Fibroblast of villous mesenchyme (primary cell): ENCODE measurements at regions not wholly inside any gene's neighbourhood (a gene's known extent, or its start where the extent isn't known, plus 50 kb on each side); places are given as distances from the start of the nearest gene placed in this dataset.

Experiments
- DNase-seq: peaks from one replicate; pipeline ENCODE4 v3.0.0-alpha.2; 2010; ENCODE audit warnings: low read depth
- H3K4me3 ChIP-seq: 2 replicates; pipeline ENCODE4 v1.5.1; 2011; ENCODE audit warnings: low read depth, mild to moderate bottlenecking, low read length
- TF ChIP-seq, protein P1 (sequence below): IDR thresholded peaks from 2 replicates; pipeline ENCODE4 v1.5.1; 2012; ENCODE audit warnings: low read depth, mild to moderate bottlenecking, low read length; ENCODE audit not compliant: insufficient read depth

DNA sequence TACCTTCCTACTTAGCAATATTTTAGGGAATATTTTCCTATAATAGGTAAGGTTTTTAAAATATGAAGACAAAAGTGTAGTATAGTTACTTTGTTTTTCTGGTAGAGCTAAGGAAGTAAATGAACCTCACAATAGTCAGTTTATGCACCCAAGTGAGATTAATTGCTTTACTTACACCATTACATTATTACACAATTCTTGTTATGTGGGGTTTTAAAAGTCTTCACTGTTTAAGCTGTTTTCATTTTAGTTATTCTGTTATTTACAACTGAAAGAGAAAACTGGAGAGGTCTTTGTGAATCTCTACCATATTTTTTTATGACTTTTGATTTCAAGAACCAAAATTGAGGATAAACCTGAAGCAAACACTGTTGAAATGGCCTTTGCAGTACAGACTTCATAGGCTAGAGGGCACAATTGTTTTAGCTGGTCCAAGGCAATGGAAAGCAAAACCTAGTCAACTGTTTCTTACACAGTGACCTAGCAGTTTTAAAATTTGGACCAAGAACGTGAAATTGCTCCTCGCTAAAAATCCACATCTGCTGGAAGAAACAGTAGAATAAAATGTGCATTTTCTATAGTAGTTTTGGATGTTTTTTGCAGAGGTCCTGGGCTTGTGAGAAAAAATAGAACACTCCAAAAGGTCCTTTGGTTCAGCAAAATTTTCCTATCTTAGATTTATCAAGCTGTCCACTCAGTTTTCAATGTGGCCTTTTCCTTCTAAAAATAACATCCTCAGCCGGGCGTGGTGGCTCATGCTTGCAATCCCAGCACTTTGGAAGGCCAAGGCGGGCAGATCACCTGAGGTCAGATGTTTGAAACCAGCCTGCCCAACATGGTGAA, 66.4 kb upstream of the FER start:
- TF ChIP-seq, protein P1, sequence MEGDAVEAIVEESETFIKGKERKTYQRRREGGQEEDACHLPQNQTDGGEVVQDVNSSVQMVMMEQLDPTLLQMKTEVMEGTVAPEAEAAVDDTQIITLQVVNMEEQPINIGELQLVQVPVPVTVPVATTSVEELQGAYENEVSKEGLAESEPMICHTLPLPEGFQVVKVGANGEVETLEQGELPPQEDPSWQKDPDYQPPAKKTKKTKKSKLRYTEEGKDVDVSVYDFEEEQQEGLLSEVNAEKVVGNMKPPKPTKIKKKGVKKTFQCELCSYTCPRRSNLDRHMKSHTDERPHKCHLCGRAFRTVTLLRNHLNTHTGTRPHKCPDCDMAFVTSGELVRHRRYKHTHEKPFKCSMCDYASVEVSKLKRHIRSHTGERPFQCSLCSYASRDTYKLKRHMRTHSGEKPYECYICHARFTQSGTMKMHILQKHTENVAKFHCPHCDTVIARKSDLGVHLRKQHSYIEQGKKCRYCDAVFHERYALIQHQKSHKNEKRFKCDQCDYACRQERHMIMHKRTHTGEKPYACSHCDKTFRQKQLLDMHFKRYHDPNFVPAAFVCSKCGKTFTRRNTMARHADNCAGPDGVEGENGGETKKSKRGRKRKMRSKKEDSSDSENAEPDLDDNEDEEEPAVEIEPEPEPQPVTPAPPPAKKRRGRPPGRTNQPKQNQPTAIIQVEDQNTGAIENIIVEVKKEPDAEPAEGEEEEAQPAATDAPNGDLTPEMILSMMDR: peak; percentile 94
- H3K4me3 ChIP-seq: no peak overlapping the region

DNA sequence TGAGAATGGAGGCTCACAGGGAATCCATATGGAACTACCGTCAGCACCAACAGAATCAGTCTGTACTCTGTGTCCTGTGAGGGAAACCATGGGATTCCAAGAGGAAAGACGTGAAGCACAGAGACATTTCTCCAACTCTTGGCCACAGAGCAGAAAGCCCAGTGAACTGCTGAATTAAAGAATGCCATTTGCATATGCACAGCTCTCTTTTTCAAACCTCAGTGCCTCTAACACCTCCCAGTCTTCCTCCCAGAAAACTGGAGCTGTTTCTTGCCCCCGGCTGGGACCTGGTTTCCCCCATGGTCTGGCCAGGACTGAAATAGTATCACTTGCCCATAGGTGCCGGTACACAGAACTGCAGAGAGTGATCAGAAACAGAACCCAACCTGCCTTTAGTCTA, 69.6 kb upstream of the FER start:
- no peak for DNase-seq

More for the DNA sequence above, 66.4 kb upstream of the FER start:
- DNase-seq: peak; percentile 78

DNA sequence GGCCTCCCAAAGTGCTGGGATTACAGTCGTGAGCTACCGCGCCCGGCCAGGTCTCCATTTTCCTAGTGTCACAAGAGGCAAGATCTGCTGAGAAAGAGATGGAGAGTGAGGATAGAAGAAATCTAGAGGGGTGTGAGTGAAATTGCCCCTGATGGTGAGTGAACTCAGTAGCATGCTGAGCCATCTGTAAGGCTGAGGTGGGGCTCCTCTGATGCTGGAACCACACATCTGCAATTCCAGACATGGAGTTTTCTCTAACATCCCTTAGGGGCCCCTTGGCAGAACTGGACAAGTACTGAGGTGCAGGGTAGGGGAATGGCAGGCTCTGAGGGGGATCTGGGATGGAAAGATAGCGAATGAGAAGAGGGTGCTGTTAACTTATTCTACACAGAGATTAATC, 72.0 kb upstream of the FER start:
- no peak for DNase-seq
- TF ChIP-seq, protein P1: no peak
- no peak overlapping the region for H3K4me3 ChIP-seq

More for the DNA sequence above, 69.6 kb upstream of the FER start:
- TF ChIP-seq, protein P1: no peak
- H3K4me3 ChIP-seq: no peak overlapping the region

DNA sequence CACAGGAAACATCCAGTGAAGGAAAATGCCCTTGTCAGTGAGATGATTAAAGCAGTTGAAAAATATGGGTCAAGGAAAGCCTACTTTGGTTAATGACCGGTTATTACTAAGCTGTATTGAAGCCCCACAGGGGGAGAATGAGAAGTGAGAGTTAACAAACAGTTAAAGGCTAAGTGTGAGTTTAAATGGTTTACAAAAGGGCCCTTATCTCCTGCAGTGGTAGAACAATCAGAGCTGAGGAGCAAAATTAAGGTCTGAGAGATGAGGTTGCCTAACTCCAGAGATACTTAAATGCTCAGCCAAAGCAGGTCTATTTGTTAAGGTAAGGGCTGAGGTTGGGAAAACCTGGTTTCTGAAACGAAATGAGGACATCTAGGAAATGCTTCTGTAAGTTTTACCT, 75.1 kb upstream of the FER start:
- TF ChIP-seq, protein P1: no peak
- no peak for DNase-seq
- H3K4me3 ChIP-seq: no peak overlapping the region

DNA sequence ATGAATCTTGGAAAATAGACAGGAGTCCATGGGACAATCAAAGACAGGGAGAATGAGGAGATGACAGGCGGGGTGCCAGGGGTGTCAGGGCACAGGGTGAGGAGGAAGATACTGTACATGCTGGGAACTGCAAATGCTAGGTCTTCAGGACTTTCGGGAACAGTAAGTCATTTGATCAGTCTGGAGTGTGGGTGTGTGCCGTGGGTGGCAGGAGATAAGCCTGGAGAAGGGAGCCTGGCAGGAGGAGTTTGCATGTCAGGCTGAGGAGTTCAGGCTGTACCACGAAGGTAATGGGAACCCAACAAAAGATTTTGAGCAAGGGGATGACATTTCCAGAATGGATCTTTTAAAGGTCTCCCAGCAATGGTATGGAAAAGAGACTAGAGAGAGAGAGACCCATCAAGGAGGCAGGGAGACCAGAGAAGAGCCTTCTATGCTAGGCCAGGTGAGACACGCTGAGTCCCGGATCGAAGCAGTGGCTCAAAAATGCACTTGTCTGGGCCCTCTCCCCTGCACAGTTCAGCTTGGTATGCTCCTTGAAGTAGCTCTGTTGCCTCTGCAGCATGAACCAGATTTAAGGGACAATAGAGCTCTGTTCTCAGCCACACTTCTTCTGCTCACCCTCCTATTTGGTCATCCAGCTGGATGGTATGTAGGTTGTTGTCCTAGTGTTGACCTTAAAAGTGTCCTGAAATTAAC, 77.0 kb upstream of the FER start:
- no peak for DNase-seq
- no peak overlapping the region for H3K4me3 ChIP-seq
- TF ChIP-seq, protein P1: no peak

DNA sequence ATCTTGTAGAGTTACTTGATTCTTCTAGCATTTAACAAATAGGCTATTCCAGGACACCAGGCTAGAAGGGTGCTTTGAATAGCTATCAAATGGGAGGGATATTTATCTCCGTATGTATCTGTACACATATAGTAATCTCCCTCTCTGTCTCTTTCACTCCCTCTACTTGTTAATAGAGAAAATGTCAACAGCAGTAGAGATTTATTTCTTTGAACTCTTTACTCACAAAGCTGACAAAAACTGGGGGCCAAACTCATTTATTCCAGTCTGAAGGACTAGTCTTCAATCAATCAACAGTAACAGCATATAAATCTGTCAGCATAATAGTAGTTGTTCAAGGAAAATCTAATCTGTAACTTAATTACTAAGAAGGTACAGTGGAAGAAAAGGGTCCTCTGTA, 78.2 kb upstream of the FER start:
- DNase-seq: peak; percentile 11
- TF ChIP-seq, protein P1: no peak
- no peak overlapping the region for H3K4me3 ChIP-seq
